Cardiac muscle cell (in vitro differentiated cells and primary cell): ENCODE measurements at regions not wholly inside any gene's neighbourhood (a gene's known extent, or its start where the extent isn't known, plus 50 kb on each side); places are given as distances from the start of the nearest gene placed in this dataset.

ENCODE experiments used
- DNase-seq, 2 donors: peaks; one replicate each; pipeline versions ENCODE4 v3.0.0 to v3.0.0-alpha.2; 2010 to 2017; ENCODE audit warnings: low read depth in 1 of 2, low spot score in 1 of 2
- H3K27ac ChIP-seq: fragments of 200-600 bp; sonication (generic); 2 replicates; pipeline ENCODE4 v1.5.1; 2016
- H3K27me3 ChIP-seq: fragments of 200-600 bp; sonication (generic); 2 replicates; pipeline ENCODE4 v1.6.0; 2016; ENCODE audit warnings: control low read depth
- H3K36me3 ChIP-seq: fragments of 200-600 bp; sonication (generic); 2 replicates; pipeline ENCODE4 v1.5.1; 2016; ENCODE audit warnings: control low read depth
- H3K4me1 ChIP-seq: fragments of 200-600 bp; sonication (generic); 2 replicates; pipeline ENCODE4 v1.8.1; 2017; ENCODE audit warnings: low read depth, mild to moderate bottlenecking, mixed run types
- H3K4me3 ChIP-seq: fragments of 200-600 bp; sonication (generic); 2 replicates; pipeline ENCODE4 v1.5.1; 2016; ENCODE audit warnings: mild to moderate bottlenecking
- H3K9me3 ChIP-seq: fragments of 200-600 bp; sonication (generic); 2 replicates; pipeline ENCODE4 v1.5.1; 2017; ENCODE audit warnings: low read depth, mild to moderate bottlenecking, control low read depth
- TF ChIP-seq, protein P1 (sequence below): IDR thresholded peaks from 2 replicates; pipeline ENCODE4 v1.5.1; 2012; ENCODE audit warnings: low read depth, mild to moderate bottlenecking, low read length

DNA sequence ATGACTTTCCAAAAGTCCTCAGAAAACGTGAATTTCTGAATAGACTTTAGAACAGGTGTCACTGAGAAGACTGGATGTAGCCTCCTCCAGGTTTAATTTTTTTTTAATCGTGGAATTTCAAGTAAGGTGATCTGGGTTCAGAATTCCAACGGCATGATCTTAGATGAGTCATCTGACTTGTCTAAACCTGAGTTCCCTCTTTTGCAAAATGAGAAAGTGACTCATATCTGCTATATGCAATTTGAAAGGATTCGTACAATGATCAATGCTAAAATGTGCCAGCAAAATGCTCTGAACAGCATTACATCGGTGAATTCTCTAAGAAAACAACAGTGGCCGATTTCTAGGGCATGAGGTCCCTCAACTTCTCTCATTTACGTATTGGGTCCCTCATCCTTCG lies 69.1 kb upstream of the ZNF516 start:
- H3K27me3 ChIP-seq = no peaks in the 10 kb centered on the region
- H3K4me1 ChIP-seq = peaks cover 7% of the 10 kb centered on the region
- H3K36me3 ChIP-seq = no peaks in the 10 kb centered on the region
- no peak for DNase-seq
- TF ChIP-seq, protein P1, sequence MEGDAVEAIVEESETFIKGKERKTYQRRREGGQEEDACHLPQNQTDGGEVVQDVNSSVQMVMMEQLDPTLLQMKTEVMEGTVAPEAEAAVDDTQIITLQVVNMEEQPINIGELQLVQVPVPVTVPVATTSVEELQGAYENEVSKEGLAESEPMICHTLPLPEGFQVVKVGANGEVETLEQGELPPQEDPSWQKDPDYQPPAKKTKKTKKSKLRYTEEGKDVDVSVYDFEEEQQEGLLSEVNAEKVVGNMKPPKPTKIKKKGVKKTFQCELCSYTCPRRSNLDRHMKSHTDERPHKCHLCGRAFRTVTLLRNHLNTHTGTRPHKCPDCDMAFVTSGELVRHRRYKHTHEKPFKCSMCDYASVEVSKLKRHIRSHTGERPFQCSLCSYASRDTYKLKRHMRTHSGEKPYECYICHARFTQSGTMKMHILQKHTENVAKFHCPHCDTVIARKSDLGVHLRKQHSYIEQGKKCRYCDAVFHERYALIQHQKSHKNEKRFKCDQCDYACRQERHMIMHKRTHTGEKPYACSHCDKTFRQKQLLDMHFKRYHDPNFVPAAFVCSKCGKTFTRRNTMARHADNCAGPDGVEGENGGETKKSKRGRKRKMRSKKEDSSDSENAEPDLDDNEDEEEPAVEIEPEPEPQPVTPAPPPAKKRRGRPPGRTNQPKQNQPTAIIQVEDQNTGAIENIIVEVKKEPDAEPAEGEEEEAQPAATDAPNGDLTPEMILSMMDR = no peak
- H3K9me3 ChIP-seq = no peaks in the 10 kb centered on the region
- H3K27ac ChIP-seq = peak overlapping the region; percentile 78
- no peak overlapping the region for H3K4me3 ChIP-seq

GRCh38 chr18:76562286-76563122 lies 67.5 kb upstream of the ZNF516 start:
- no peaks in the 10 kb centered on the region for H3K27me3 ChIP-seq
- no peaks in the 10 kb centered on the region for H3K36me3 ChIP-seq
- H3K27ac ChIP-seq = no peak overlapping the region
- no peak for DNase-seq
- no peak overlapping the region for H3K4me3 ChIP-seq
- TF ChIP-seq, protein P1 = no peak
- H3K4me1 ChIP-seq = peaks cover 7% of the 10 kb centered on the region
- H3K9me3 ChIP-seq = no peaks in the 10 kb centered on the region

DNA sequence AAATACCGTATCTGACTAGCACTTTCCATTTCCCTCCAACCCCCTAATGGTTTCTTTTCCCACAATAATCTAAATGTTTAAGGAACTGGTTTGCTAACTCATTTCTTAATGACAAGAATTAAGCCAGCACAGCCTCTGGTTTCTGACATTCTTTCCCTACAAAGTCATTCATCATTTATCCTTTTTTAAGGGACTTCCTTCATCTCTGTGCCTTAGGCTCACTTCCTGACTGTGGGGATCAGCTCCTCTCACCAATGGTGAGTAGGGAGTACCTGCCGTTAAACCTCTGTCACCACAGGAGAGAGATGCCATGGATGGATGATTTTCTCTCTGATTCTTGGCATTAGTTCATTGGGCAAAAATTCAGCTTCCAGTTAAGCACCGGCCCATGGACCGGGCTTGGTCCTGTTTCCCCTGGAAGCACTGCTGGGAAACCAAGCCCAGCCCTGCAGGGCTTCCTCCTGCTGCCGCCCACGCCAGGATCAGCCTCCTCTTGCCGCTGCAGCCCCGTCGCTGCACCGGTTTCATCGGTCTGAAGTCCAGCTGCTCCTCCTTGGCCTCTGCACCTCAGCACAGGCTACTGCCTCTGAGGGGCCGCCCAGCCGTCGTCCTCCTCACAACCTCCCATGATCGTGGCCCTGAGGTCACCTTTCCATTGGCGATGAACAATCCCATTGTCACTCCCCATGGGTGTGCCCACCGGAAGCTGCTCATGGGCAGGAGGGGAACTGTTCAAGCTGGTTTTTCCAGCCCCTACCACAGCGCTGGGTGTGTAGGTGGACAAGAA lies 64.0 kb upstream of the ZNF516 start:
- no peak for DNase-seq
- Histone ChIP-seq H3K27me3 (no peaks in the 10 kb centered on the region), H3K27ac (no peak overlapping the region), H3K9me3 (no peaks in the 10 kb centered on the region), H3K36me3 (no peaks in the 10 kb centered on the region), H3K4me1 (no peaks in the 10 kb centered on the region), H3K4me3 (no peak overlapping the region)
- TF ChIP-seq, protein P1 = no peak

DNA sequence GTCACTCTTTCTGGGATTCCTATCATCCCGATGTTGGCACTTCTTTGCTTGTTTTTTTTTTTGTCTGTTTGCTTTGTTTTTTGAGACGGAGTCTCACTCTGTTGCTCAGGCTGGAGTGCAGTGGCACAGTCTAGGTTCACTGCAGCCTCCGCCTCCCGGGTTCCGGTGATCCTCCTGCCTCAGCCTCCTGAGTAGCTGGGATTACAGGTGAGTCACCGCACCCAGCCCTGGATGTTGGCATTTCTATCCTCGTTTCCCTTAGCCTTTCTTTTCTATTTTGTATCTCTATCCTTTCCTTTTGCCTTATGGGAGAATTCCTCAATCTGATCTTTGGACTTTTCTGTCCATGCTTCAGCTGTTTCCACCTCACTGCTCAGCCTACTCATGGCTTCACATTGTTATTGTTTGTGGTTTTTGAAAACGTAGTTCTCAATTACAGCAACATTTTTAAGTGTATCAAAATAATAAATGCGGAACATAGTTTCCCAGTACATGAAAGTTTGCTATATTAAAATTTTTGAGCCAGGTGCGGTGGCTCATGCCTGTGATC lies 62.1 kb upstream of the ZNF516 start:
- DNase-seq = no peak

DNA sequence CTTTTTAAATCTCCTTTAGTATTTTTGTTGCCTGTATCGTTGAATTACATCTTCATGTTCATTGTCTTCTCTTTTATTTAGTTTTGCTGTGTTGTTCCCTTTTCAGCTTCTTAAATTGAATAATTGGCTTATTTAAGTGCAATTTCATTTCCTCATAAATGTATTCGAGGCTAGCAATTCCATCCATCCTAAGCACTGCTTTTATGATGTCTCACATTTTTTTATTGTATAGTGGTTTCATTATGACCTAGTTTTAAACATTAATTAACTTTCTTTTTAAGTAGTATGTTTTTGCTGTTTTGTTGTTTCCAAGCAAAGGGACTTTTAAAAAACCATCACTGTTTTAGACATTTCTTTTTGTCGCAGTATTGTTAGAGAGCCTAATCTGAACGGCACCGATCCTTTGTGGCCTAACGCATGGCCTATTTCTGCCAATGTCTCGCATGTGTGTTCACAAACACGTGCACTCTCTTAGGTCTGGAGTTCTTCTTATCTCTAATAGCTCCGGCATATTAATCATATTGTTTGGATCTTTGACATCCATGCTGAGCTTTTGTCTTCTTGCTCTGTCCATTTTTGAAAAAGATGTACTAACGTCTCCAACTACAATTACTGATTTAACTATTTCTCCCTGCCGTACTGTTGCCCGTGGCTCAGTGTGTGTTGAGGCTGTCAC lies 59.6 kb upstream of the ZNF516 start:
- no peak overlapping the region for H3K4me3 ChIP-seq
- H3K36me3 ChIP-seq = no peaks in the 10 kb centered on the region
- no peaks in the 10 kb centered on the region for H3K4me1 ChIP-seq
- H3K27me3 ChIP-seq = no peaks in the 10 kb centered on the region
- no peak overlapping the region for H3K27ac ChIP-seq
- DNase-seq = no peak
- TF ChIP-seq, protein P1 = no peak
- H3K9me3 ChIP-seq = no peaks in the 10 kb centered on the region

More for the DNA sequence above, 62.1 kb upstream of the ZNF516 start:
- TF ChIP-seq, protein P1 = no peak
- Histone ChIP-seq H3K9me3 (no peaks in the 10 kb centered on the region), H3K36me3 (no peaks in the 10 kb centered on the region), H3K27ac (no peak overlapping the region), H3K27me3 (no peaks in the 10 kb centered on the region), H3K4me3 (no peak overlapping the region), H3K4me1 (no peaks in the 10 kb centered on the region)
